ENCODE measurements at regions not wholly inside any gene's neighbourhood (a gene's known extent, or its start where the extent isn't known, plus 50 kb on each side); places are given as distances from the start of the nearest gene placed in this dataset.
"Not testable (repeated sequence)": the region's sequence is repeated elsewhere in the genome, so short reads cannot be mapped to it uniquely, and the experiment has no call there.

DNA sequence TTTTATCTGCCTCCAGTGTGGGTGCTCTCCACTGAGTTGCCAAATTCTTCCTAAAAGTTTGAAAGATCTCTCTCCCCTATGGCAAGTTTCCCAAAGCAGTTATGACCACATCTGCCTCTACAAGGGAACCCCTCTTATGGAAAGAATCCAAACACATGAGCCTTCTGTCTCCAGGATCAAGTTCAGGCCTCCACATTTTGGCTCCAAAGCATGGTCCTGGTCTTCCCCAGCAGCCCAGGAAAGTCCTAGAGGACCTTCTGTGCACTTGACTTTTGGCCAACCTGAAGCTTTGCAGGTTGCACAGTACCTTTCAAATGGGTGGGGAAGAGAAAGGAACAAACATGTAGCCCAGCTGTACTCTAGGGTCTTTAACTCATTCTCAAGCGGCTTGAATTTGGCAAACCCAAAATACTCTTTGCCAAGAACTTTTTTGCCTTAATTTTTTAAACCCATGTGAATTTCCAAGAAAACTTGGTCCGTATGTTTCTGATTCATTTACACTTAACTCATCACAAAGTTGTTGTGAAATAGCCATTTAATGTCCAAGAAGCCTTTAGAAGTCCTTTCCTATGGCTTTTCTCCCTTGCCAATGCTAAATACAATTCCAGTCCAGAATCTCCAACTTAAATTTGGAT lies 240.1 kb upstream of the TBX18 start:
- peak; percentile 81 for DNase-seq

GRCh38 chr6:85002847-85003246 lies 238.4 kb upstream of the TBX18 start:
- no peak for DNase-seq

DNA sequence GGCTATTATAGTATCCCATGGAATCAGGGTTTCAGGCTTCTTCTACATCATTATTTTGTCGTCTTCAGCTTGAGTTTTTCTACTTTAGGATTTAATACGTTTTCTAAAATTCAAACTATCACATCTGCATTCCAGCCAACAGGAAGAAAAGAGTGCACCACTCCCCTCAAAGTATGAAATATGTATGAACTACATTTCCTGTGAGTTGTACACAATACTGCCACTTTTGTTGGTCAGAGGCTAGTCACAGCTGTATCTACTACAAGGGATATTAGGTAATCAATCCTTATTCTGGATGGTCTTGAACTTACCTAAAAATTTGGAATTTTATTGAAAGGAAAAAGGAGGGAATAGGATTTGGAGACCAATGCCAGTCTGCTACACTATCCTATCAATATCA lies 235.6 kb upstream of the TBX18 start:
- no peak for DNase-seq

GRCh38 chr6:84998223-84998622 lies 233.8 kb upstream of the TBX18 start:
- no peak for DNase-seq

DNA sequence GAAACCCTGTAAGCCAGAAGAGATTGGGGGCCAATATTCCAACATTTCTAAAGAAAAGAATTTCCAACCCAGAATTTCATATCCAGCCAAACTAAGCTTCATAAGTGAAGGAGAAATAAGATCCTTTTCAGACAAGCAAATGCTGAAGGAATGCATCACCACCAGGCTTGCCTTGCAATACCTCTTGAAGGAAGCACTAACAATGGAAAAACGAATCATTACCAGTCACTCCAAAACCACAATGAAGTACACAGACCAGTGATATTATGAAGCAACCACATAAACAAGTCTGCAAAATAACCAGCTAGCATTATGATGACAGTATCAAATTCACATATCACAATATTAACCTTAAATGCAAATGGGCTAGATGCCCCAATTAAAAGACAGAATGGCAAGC lies 224.4 kb upstream of the TBX18 start:
- not testable (repeated sequence) for DNase-seq

DNA sequence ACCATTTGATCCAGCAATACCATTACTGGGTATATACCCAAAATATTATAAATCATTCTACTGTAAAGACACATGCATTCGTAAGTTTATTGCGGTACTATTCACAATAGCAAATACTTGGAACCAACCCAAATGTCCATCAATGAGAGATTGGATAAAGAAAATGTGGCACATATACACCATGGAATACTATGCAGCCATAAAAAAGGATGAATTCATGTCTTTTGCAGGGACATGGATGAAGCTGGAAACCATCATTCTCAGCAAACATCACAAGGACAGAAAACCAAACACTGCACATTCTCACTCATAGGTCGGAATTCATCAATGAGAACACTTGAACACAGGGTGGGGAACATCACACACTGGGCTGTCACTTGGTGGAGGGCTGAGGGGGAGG lies 221.1 kb upstream of the TBX18 start:
- DNase-seq: not testable (repeated sequence)

GRCh38 chr6:84979541-84979940 lies 215.1 kb upstream of the TBX18 start:
- DNase-seq: no peak

DNA sequence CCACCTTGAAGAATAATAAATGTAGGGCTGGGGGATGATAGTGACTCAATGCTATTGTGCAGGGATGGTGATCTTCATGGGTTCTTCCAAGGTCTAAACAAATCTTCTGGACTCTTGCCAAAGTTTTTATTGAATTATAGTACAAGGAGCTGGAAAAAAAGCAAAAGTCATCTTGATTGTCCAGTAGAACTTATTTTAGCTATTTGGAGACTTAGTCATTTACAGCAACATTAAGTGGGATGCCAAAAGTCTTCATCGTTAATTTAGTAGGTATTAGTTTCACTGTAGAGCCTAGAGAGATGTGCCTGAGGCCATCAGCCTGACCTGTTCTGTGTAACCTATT lies 212.9 kb upstream of the TBX18 start:
- DNase-seq: no peak

DNA sequence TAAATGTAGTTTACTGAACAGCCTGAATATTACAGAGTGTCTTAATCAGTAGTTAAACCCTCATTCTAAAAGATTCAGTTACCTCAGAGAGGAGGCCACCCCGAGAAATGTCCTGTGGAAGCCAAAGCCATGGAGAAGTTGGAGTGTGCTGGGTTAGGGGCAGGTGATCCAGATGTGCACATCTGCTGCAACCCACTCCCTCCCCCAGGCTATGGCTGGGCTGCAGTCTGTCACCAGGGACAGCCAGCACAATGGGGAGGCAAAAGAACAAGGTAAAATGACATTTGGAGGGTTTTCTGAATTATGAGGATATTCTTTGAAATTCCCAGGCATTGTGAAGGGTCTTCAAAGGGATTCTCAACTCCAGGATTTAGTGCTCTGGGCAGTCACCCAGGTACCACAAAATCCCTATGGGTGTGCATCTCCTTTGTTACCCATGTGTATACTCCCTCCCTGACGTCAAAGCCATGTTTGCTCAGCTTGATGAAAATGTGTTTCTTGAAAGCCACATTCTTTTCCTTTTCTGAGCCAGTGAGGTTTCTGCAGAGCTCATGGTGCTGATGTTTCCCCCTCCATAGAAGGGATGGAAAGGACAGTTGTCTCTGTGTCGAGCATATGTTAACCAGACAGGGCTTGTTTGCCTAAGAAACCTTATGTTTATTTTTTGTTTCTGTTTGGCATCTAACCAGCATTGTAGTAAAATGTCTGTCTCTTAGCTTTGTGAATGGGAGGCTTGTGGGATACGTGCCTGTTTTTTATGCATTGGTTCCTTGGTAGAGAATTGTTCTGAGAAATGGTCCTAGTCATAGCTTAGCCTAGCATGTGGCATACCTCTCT lies 212.3 kb upstream of the TBX18 start:
- no peak for DNase-seq

- DNase-seq: no peak
Observed at GRCh38 chr6:84975316-84975715, 210.9 kb upstream of the TBX18 start.

DNA sequence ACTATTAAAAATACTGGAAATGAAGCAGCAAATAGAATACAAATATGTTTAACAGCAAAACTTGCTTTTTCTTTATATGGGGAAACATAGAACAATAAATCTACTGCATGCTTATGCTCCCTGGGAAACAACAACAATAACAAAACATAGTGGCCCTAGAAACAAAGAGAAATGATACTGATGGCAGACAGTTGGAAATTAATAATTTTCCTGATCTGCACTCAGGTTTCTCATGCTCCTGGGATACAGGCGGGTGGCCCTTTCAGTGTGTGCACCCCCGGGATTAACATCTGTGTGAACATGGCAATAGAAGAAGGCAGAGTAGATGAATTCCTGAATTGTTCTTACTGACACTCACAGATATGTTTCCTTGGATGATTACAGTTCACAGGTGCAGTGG lies 209.2 kb upstream of the TBX18 start:
- no peak for DNase-seq

DNA sequence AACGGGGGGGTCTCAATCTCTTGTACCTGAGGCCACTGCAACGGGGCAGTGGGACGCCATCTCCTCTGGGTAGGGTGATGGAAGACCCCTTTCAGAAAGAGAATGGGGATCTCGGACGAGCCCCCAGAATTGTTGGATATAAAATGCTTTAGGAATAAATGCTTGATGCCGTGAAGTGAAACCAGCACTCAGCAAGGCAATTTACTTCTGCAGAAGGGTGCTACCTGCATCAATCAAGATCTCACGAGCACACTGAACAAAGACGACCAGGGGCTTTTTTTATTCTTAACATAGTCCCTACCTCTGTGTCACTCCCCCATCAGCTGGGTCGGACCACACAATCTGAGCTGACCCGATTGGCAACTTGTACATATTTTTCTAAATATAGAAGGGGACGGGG lies 203.6 kb upstream of the TBX18 start:
- DNase-seq: no peak

DNA sequence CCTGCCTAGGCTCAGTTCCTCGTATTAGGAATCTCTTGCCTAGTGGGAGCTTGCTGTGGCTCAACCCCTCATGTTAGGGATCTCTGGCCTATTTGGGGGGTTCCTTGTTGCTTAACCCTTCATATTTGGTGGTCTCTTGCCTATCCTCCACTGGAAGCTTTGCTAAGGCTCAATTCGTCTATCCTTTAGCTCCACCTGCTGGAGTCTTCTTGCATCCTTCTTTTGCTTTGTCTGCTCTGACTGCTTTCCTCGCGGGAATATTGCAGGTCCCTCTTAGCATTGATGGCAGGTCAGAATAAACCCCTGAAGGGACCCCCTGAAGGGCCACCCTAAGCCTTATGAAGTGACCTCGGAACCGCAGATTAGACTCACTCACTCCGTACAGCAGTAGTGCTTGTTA lies 203.0 kb upstream of the TBX18 start:
- DNase-seq: no peak

GRCh38 chr6:84953111-84953755 lies 188.8 kb upstream of the TBX18 start:
- no peak for DNase-seq

GRCh38 chr6:84944926-84945325 lies 180.5 kb upstream of the TBX18 start:
- DNase-seq: not testable (repeated sequence)

DNA sequence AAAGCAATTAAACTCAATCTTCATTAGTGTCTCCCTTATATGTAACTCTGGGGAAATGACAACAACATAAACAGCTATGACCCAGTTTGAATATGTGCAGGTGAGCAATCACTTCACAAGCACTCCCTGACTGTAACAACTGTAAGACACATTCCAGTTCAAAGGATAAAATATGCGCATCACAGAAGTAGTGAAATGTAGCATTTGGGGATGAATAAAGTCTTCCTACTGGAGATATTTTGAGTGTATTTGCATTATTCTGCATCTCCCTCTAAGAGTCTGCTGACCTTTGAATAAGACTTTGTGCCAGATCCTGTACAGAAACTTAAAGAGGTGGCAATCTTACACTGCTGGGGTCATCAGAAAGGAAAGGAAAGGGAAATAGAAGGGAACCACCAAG lies 179.5 kb upstream of the TBX18 start:
- DNase-seq: no peak

- not testable (repeated sequence) for DNase-seq
Observed at GRCh38 chr6:84941609-84942008, 177.2 kb upstream of the TBX18 start.

DNA sequence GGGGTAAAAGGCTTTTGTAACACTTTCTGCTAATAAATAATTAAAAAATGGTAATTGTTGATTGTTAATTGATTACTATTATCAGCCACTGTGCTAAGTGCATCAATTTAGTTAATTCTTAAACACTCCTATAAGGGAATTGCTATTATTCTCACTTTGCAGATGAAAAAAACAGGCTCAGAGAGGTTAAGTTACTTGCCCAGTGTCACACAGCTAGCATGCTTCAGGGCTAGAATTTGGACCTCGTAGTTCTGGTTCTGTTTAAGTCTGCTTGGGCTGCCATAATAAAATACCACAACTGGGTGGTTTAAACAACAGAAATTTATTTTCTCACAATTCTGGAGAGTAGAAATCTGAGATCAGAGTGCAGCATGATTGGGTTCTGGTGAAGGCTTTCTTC lies 164.8 kb upstream of the TBX18 start:
- no peak for DNase-seq

- DNase-seq: no peak
Observed at GRCh38 chr6:84927551-84927950, 163.2 kb upstream of the TBX18 start.

DNA sequence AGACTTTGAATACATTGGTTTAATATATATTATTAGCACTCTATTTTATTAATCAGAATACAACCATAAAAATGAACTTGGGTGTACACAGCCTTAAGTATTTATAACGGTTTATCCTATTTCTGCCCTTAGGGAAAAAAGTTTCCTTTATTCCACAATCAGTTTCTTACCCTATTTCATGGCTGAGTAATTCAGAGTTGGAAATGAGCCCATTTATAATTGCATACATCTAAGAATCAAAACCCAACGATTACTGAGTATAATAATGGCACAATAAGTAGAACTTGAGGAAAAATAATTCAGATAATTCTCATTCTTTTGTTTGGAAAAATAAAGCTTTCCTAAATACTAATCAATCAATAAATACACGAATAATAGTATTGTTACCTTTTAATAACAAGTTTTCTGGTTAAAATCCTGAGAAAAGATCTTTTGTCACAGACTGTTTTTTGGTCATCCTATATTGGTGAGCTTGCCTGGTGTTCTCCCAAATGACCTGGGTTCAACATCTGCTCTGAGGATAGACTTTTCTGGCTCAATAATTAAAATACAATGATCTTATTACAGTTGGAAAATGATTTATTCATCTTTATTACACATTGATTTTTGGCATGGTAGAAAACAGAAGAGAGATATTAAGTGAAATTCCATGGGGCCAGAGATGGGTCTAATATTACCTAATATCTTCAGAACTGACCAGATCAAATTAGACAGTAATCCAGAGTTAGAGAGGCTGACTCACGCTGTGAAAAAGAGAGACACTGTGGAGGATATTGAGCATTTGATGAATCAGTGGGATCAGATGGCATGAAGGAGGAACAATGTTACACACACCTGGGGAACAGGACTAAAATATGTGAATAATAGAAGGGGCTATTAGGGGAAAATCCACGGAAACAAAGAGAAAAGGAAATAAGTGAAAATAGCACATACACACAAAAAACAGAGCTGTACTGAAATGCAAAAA lies 162.1 kb upstream of the TBX18 start:
- no peak for DNase-seq

DNA sequence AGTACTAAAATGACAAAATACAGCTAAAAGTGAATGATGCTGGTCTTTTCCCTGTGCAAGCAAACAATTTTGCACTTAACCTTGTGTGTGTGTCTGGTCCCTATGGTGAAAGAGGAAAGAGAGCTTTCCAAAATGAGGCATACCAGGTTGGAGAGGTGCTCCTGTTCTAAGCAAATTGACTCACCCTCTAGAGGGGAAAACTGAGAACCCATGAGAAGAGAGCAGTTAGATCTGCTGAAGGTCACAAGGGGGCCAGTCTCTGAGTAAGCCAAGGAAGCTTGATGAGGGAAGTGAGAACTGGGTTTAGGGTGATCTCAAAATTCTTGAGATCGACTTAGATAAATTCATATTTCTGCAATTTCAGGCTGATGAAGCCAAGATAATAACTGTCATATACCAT lies 157.5 kb upstream of the TBX18 start:
- DNase-seq: no peak

- no peak for DNase-seq
Observed at GRCh38 chr6:84920021-84920420, 155.6 kb upstream of the TBX18 start.

GRCh38 chr6:84916704-84917103 lies 152.3 kb upstream of the TBX18 start:
- no peak for DNase-seq

All from femur (tissue), 1 donor.